HK-2 (cell line): ENCODE measurements at regions not wholly inside any gene's neighbourhood (a gene's known extent, or its start where the extent isn't known, plus 50 kb on each side); places are given as distances from the start of the nearest gene placed in this dataset.

Experiments
- DNase-seq: peaks from one replicate; pipeline ENCODE4 v3.0.0-alpha.2; 2018; ENCODE audit not compliant: unreplicated experiment

DNA sequence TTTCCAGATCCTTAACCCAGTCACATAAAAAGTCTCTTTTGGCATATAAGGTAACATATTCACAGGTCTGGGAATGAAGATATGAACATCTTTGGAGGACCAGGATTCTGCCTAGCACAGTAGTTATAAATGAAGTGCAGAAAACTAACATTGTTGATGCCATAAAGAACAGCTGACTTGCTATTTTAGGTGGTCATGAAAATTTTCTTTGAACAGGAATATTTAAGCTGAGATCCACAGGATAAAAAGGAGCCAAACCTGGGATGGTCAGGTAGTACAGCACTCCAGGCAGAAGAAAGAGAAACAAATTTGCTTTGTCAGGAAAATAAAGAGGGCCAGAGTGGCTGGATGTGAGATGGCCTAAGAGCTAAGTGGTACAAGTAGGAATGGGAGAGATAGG, 80.0 kb downstream of the CENPW start:
- no peak for DNase-seq

DNA sequence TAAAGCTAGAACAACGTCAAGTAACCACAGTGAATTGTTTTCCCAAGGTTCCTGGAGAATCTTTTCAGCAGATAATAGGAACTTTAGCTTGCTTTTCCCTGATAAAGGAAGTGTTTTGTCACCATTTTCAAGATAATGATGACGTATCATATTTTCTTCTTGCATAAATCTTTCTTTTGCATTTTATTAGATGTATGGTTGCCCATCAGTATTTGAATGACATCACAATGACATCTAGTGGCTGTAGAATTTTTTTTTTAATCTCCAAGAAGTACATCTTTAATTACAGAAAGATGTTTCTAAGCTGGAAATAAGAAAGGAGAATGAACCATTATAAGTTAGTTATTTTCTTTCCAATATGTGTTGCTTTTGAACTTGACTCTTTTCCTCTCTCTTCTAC, 83.0 kb downstream of the CENPW start:
- DNase-seq: no peak

DNA sequence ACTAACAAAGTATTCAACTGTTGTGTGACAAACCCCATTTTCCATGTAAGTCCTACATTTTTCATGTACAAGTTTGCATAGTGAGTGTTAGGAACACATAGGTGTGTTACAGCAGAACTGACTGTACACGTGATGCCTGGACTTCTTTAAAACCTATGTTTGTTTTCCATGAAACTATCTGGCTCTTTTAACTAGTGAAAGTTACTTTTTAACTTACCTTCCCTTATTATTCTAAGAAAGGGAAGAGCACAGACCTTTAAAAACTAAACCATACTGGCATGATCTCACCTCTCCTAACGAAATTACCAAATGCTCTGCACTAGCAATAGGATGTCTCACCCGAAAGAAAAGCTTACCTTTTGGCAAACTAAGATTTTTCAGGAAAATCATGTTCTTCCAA, 87.8 kb downstream of the CENPW start:
- no peak for DNase-seq

DNA sequence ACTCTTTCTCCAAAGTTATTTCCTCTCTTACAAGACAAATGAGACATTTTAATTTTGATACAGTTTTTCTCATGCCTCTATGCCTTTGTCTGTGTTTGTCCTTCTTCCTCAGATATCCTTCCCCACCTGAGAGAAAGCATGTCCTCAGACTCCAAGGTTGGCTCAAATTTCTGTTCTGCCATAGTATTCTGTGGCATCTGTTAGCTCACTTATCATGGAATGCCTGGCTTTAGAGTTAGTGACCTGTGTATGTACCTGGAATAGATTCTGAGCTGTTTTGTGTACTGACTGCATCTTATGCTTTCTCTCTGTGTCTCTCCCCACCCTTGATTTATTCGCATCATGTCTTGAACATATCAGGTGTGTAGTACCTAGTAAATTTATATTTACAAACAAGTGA, 90.0 kb downstream of the CENPW start:
- no peak for DNase-seq

DNA sequence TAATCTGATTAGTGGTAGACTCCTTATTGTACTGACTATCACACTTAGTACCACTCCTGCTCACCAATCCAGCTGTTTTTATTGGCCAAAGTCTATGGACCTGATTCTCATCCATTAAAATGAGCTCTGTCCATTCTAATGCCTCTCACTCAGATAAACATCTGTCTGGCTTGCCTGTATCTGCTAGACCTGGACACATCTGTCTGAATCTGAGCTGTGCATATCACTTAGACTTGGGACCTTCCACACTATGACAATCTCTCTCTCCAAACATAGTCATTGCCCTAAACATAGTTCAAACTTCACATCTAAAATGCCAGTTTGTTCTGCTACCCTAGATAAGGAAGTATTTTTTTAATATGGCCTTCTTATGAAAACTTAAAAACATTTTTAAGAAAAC, 92.6 kb downstream of the CENPW start:
- DNase-seq: no peak

DNA sequence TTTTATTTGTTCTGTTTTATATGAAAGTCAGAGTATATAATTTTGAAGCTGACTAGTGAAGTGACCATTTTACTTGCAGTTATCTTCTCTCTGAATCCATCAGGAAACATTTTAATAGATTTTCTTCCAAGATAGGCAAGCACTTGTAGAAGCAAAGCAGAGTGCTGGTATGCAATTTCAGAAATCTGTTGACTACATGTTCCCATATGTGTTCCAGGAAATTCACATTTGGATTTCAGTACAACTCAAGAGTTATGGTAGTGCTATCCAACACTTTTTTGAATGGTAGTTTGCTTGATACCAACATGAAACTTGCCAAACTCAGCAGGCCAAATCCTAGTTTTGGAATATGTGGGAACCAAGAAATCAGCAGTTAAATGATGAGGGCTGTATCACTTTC, 94.0 kb downstream of the CENPW start:
- no peak for DNase-seq

DNA sequence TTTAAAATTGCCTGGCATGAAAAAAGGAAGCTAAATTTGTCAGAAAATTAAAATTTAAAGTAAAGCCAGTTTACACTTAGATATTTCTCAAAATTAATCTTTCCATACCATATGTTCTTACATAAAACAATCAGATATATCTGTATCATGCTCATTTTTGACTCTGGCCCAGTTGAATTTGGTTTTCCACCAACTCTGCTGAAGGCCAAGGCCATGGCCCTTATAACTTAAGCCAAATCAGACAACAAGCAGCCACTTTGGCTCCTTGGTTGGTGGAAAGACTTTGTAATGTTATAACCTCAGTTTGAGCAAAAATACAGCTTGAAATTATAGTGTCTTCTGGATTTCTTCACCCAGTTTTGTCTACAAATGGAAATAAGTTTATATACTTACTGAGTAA, 97.3 kb downstream of the CENPW start:
- no peak for DNase-seq

DNA sequence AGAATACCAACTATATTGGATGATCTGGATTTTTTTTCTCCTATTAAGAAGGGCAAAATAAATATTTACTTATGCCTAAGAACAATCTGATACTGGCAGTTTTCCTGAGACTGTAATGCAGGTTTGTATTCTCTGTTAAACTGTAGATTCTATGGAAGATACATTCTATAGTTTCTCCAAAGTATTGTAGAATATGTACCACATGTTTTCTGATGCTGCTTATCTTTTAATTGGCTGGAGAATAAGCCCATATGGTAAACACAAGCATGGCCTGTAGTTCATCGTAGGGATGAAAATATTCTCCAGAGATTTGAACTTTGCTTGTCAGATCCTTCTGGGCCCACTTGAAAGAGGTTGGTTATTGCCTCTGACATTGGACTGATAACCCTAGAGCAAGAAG, 99.1 kb downstream of the CENPW start:
- no peak for DNase-seq

DNA sequence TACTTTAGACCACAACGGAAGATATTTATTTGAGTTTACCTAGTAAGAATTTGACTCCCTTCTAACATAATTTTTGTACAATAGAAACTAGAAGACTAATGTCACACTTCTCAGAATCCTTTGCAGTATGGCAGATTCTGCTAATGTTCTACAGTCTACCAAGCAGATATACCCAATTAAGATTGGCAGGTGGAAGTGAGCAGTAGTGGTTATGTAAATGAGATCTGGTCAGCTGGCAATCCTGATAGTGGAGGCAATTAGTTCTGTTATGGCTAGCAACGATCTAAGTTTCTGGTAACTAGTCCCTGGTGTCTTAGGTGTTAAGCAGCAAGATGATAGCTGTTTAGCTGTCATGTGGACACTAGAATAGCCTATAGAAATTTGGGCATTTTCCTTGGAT, 101.0 kb downstream of the CENPW start:
- no peak for DNase-seq

DNA sequence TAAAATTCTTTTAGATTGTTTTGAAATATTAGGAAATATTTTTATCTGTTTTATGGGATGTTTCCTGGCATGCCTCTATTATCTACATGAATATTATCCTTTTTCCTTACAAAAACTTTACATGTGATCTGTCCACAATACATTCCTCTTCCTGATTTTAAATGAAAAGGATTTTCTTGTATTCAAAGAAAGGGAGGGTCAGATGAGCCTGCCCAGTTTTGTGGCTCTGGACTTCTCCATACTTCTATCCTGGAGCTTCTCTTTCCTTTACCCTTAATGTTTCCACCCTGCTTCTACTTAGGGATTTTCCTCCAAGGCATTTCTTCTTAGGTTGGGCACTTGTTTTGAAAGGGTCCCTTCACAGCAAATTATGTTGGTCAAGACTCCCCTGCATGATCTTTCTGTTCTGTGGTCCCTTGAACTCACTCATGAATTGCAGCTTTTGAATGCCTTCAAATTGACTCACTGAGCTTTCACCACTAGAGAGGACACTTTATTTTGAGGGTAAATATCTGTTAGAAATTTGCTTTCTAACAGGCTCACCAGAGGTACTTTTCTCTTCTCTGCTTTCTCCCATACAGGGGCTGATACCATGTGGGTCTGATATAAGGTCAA, 104.9 kb downstream of the CENPW start:
- no peak for DNase-seq

DNA sequence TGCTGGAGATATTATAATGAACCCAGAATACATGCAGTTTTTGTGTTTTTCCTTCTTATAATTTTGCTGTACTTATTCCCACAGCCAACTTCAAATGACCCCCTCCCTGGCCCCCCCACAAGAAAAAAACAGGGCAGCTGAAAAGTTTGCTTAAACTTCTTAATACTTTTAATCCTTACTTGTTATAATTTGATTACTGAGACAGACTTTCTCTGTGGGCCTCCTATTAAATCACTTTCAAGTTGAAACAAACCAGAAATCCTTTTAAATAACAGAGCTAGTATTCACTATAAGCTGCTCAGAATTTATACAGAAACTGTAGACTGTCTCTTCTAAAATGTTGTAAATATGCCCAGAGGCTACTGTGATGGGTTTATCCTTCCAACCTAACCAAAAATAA, 106.3 kb downstream of the CENPW start:
- DNase-seq: no peak

DNA sequence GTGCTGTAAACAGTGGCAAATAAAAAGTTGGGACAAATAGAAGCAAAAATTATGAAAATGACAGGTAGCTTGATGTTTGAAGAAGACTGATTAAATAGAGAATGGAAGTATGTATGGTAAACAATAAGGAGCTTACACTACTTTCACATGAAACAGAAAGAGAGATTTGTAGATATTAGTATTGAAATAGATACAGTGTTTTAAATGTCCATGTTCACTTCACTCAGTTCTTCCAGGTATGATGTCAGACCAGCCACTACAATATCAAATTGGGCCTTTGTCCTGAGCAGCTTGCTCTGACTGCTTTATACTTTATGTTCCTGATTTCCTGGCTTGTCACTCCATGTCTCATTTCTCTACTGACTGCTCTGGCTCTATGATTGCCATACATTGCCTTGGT, 107.5 kb downstream of the CENPW start:
- no peak for DNase-seq

DNA sequence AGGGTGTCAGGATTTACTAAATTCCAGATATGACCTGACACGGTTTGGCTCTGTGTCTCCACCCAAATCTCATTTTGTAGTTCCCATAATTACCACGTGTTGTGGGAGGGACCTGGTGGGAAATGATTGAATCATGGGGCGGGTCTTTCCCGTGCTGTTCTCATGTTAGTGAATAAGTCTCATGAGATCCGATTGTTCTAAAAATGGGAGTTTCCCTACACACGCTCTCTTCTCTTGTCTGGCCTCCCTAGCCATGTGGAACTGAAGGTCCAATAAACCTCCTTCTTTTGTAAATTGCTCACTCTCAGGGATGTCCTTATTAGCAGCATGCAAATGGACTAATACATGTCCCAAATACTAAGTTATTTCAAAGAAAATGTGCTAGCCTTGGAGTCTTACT, 121.1 kb downstream of the CENPW start:
- no peak for DNase-seq

DNA sequence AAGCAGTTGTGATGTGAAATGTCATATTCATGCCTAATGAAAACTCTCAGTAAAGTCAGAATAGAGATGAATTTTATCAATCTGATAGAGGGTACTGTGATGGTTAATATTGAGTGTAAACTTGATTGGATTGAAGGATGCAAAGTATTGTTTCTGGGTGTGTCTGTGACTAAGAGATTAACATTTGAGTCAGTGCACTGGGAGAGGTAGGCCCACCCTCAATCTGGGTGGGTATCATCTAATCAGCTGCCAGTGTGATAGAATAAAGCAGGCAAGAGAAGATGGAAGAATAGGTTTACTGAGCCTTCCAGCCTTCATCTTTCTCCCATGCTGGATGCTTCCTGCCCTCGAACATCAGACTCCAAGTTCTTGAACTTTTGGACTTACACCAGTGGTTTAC, 124.3 kb downstream of the CENPW start:
- no peak for DNase-seq

DNA sequence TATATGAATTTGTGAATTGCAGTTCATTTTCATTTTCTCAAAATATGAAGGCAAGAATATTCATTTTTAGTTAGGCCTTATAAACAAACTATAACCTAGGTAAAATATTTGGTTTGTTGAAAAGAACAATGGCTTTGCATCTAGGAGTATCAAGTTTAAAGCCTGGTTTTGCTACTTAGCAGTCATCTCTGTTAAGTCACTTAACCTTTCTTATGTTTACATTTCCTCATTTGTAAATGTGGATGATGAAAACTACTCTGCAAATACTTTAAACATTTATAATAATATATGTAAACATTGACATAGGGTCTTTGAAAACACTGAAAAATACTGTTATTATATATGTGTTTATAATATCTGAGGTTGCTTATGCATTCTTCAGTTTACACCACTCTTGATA, 135.5 kb downstream of the CENPW start:
- no peak for DNase-seq

DNA sequence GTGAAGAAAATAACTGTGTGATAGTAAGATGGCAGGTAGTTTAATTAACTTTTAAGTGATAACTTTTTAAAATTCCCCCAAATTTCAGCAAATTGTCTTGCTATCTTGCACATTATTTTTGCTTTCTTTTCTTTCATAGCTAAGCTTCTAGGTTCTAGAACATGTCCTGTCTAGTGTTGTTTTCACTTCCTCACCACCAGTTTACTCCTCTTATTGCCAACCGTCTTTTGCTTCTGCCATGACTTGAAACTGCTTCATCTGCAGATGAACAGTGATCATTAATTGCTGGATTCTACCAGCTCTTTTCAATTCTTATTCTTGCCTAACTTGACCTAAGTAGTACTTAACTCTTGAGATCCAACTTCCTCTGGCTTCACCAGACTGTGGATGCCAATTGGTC, 137.8 kb downstream of the CENPW start:
- DNase-seq: no peak

DNA sequence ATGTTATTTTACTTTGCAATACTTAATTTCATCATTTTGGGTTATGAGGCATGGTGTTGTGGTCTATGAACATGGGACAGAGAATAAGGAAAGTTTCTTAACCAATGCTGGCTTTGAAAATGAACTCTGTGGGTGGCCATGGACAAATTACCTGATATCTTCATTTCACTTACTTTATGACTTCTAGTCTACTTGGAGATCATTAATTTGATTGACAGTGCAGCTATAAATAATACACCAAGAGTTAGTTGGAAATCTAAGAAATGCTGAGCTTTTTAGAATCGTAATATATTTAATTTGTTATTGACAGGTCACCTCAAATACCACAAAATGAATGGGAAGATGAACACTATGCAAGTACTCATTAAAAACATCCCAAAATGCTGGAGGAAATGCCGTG, 140.4 kb downstream of the CENPW start:
- DNase-seq: no peak

DNA sequence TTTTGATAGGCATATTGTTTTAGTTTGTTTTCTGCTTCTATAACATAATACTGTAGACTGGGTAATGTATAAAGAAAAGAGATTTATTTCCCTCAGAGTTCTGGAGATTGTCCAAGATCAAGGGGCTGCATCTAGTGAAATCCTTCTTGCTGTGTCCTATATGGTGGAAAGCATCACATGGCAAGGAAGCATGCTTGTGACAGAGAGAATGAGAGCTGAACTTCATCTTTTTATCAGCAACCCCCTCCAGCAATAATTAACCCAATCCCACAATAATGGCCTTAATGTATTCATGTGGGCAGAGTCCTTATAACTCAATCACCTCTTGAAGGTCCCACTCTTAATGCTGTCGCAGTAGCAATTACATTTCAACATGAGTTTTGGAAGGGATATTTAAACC, 141.4 kb downstream of the CENPW start:
- no peak for DNase-seq

DNA sequence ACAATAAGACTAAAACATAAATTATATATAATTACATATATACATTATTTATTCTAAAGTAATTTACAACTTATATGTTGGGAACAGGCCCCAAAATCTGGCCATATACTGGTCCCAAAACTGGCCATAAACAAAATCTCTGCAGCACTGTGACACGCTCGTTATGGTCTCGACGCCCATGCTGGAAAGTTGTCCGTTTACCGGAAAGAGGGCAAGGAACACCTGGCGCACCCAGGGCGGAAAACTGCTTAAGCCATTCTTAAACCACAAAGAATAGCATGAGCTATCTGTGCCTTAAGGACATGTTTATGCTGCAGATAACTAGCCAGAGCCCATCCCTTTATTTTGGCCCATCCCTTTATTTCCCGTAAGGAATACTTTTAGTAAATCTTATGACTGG, 164.9 kb downstream of the CENPW start:
- DNase-seq: no peak

DNA sequence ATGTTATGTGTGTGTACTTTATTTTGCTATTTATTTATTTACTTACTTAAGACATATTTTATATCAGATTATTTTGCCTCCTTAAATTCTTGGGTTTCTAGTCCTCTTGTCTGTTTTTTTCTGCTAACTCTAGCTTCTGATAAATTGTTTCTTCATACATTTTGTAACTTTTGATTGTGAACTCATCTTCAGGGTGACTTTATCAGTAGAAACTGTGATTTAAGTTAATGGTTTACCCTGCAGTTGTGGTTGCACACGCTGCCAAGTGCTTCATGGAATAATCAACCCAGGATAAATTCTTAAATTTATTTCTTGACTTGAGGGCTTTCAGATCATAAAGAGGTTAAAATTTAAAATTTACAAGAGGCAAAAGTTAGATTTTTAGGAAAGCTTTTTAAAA, 173.3 kb downstream of the CENPW start:
- no peak for DNase-seq

DNA sequence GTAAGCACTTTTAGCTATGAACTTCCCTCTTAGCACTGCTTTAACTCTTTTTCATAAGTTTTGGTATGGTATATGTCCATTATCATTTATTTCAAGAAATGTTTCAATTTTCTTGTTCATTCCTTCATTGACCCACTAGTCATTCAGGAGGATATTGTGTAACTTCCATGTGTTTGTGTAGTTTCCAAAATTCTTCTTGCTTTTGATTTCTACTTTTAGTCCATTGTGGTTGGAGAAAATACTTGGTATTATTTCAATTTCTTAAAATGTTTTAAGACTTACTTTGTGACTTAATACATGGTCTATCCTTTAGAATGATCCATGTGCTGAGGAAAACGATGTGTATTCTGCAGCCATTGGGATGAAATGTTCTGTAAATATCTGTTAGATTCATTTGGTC, 176.5 kb downstream of the CENPW start:
- DNase-seq: no peak

DNA sequence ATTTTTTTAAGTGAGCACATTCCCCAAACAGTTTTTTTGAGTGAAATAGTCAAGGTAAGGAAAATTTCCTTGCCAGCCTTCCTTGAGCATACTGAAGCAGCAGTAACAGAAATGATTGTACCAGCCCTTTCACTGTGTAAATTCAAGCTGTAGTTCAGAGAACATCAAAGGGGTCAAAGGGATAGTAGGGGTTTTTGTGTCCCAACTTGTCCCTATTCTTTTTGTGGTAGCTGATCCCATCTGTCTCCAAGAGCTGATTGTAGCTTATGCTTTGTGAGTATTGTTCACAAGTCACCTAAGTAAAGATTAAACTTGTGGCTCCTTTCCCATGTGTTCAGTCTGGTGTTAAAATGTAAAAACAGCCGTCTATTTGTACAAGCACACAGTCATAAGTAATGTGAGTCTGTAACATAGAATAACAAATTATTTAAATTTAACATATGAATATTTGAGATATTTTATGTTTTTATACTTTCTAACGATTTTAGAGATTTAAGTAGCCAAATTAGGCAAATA, 185.0 kb downstream of the CENPW start:
- DNase-seq: no peak

DNA sequence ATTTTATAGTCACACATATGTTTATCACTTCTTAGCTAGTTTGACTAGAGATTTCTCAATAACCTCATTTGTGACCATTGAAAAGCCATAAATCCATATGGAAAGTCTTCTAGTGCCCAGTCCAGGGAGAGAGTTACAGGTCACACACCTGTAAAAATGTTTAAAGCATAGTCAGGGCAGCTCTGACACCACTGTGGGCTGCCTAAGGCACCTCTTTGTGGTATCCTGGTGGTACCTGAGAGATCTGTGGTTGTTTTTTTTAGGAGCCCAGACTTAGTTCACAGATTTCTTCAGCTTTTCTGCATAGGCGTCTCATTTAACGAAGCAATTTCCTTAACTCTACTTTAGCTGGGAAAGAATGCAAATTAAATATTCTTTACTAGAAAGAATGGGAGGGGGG, 186.6 kb downstream of the CENPW start:
- no peak for DNase-seq

DNA sequence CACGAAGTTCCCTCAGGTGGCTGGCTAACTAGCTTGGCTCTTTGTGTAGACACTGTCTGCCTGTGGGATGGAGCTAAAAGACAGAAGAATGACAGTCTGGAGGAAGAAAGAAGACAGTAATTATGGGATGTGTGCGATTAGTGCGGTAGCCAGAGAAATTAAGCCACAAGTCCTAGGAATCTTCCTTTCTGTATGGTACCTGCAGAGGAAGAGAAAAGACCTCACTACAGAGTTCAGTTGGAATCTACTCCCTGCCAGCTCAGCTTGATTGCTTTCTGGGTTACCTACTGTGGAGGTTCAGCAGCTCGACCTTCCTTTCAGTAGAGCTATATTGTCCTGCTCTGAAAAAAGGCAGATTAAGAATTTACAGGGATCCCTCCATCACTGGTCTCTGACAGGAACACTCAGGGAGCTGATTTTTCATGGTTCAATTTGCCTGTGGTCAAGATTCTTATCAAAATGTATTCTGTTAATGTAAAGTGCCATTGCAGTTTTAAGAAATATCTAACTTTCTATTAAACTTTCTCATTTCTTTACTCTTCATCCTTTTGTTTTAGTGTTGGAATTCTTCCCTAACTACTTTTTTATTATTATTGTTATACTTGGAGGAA, 187.2 kb downstream of the CENPW start:
- no peak for DNase-seq
